B cell (primary cell): ENCODE measurements at regions not wholly inside any gene's neighbourhood (a gene's known extent, or its start where the extent isn't known, plus 50 kb on each side); places are given as distances from the start of the nearest gene placed in this dataset.

Source experiments
- ATAC-seq: fragments of 200-7000 bp; cut with Tn5 transposase; one replicate; pipeline ENCODE4 v1.10.0; 2021; ENCODE audit warnings: low read depth, mild to moderate bottlenecking, moderate number of reproducible peaks, moderate library complexity
- CTCF ChIA-PET: fragments of 350-600 bp; sonication (Branson Sonifier 250); formaldehyde crosslinking; loops from one replicate; lab custom pipeline; 2021; ENCODE audit warnings: antibody characterized with exemption, inconsistent platforms; lab: Charles Lee
- POLR2A ChIA-PET: fragments of 350-600 bp; sonication (Branson Sonifier 250); formaldehyde crosslinking; loops from one replicate; lab custom pipeline; 2021; ENCODE audit warnings: antibody characterized with exemption; lab: Charles Lee
- DNase-seq: peaks from one replicate; pipeline ENCODE4 v3.0.0; 2013
- H2AFZ ChIP-seq: 2 replicates; pipeline ENCODE4 v1.6.1; 2012; ENCODE audit warnings: mild to moderate bottlenecking, low read depth, low read length; ENCODE audit not compliant: insufficient read depth, poor library complexity, severe bottlenecking
- H3K27ac ChIP-seq, 2 donors: 1 replicate in 1 of 2; 2 replicates in 1 of 2; pipeline ENCODE4 v1.5.1; 2012 to 2013; ENCODE audit warnings: low read length in 2 of 2, mild to moderate bottlenecking in 2 of 2, moderate library complexity in 1 of 2
- H3K27me3 ChIP-seq, 4 experiments: fragments of 200-600 bp in 1 of 4; sonication (generic) in 1 of 4; replicated peaks in 1 of 4; 1 replicate in 2 of 4; 2 replicates in 2 of 4; pipeline versions ENCODE4 v1.6.1 to v1.7.0; 2013 to 2016; ENCODE audit warnings: low read length in 3 of 4, mild to moderate bottlenecking in 2 of 4, mixed read lengths in 1 of 4, moderate library complexity in 1 of 4; ENCODE audit not compliant: insufficient read depth in 4 of 4, control insufficient read depth in 3 of 4; ENCODE audit errors: control extremely low read depth in 1 of 4
- H3K36me3 ChIP-seq, 2 experiments: replicated peaks in 1 of 2; 1 replicate in 1 of 2; 2 replicates in 1 of 2; pipeline versions ENCODE4 v1.6.1 to v1.7.1; 2013; ENCODE audit warnings: low read length in 1 of 2; ENCODE audit not compliant: insufficient read depth in 2 of 2, control insufficient read depth in 1 of 2; ENCODE audit errors: control extremely low read depth in 1 of 2, extremely low read depth in 1 of 2
- H3K4me1 ChIP-seq, 2 donors: fragments of 200-600 bp in 1 of 2; sonication (generic) in 1 of 2; 1 replicate in 1 of 2; 2 replicates in 1 of 2; pipeline versions ENCODE4 v1.5.1 to v1.6.1; 2013 to 2017; ENCODE audit warnings: low read length in 2 of 2; ENCODE audit not compliant: control insufficient read depth in 2 of 2, insufficient read depth in 2 of 2
- H3K4me2 ChIP-seq: replicated peaks from 2 replicates; pipeline ENCODE3; 2012; ENCODE audit warnings: mild to moderate bottlenecking, low read depth, low read length; ENCODE audit not compliant: poor library complexity, severe bottlenecking
- H3K4me3 ChIP-seq, 5 experiments: fragments of 200-600 bp in 1 of 5; sonication (generic) in 1 of 5; 1 replicate in 3 of 5; 2 replicates in 2 of 5; pipeline versions ENCODE4 v1.5.1 to v1.7.0; 2011 to 2016; ENCODE audit warnings: low read length in 4 of 5, mild to moderate bottlenecking in 4 of 5, low read depth in 2 of 5, control low read depth in 1 of 5, moderate library complexity in 1 of 5; ENCODE audit not compliant: insufficient read depth in 1 of 5; ENCODE audit errors: control extremely low read depth in 1 of 5, extremely low read depth in 1 of 5
- H3K79me2 ChIP-seq: fragments of 200-600 bp; sonication (generic); one replicate; pipeline ENCODE4 v1.6.0; 2016; ENCODE audit warnings: low read length; ENCODE audit not compliant: control insufficient read depth, insufficient read depth
- H3K9ac ChIP-seq: fragments of 200-600 bp; sonication (generic); 2 replicates; pipeline ENCODE4 v1.6.1; 2017; ENCODE audit warnings: mild to moderate bottlenecking, low read length, moderate library complexity
- H3K9me3 ChIP-seq, 3 donors: one replicate each; pipeline versions ENCODE4 v1.6.1 to v1.7.1; 2013; ENCODE audit warnings: low read length in 2 of 3; ENCODE audit not compliant: control insufficient read depth in 2 of 3, insufficient read depth in 1 of 3; ENCODE audit errors: control extremely low read depth in 1 of 3
- H4K20me1 ChIP-seq: 2 replicates; pipeline ENCODE4 v1.6.0; 2012; ENCODE audit warnings: mild to moderate bottlenecking, low read length; ENCODE audit not compliant: insufficient read depth, control insufficient read depth, poor library complexity, severe bottlenecking
- H3K27ac Mint-ChIP-seq: one replicate; pipeline ENCODE4 v1.8.0; 2021; ENCODE audit warnings: mixed read lengths
- H3K27me3 Mint-ChIP-seq: one replicate; pipeline ENCODE4 v1.8.0; 2021; ENCODE audit warnings: mixed read lengths
- H3K4me1 Mint-ChIP-seq: one replicate; pipeline ENCODE4 v1.8.0; 2021; ENCODE audit warnings: mixed read lengths
- H3K4me3 Mint-ChIP-seq: one replicate; pipeline ENCODE4 v1.8.0; 2021; ENCODE audit warnings: mixed read lengths
- H3K9me3 Mint-ChIP-seq: one replicate; pipeline ENCODE4 v1.8.0; 2022; ENCODE audit warnings: mixed read lengths; ENCODE audit not compliant: insufficient read depth
- CTCF ChIP-seq: fragments of 200-600 bp; IDR thresholded peaks from one replicate; pipeline ENCODE4 v1.8.0; 2022; ENCODE audit warnings: antibody characterized with exemption, mild to moderate bottlenecking
- EZH2 ChIP-seq: IDR thresholded peaks from 2 replicates; pipeline ENCODE4 v1.6.1; 2012; ENCODE audit warnings: borderline replicate concordance, low read depth, mild to moderate bottlenecking, moderate library complexity, low read length; ENCODE audit not compliant: insufficient read depth, poor library complexity, severe bottlenecking
- WGBS: methylation state at CpG from one replicate; pipeline ENCODE4 v1.1.5; 2013; ENCODE audit warnings: missing lambda C conversion rate; ENCODE audit not compliant: insufficient coverage; 5-methylcytosine and 5-hydroxymethylcytosine counted together
- intact Hi-C: fragments of 100-400 bp; cut with micrococcal nuclease; formaldehyde crosslinking; loops from one replicate; pipeline ENCODE4 v1.10.0; 2022

- H3K4me1 ChIP-seq, result no peaks in the 10 kb centered on the region
- H4K20me1 ChIP-seq, result no peaks in the 10 kb centered on the region
- H3K36me3 ChIP-seq, result no peaks in the 10 kb centered on the region
- no peak overlapping the region for H3K4me3 ChIP-seq
- 96% methylated on average over 13 of the region's 13 CpGs for WGBS
- TF ChIP-seq EZH2 (no peak), CTCF (no peak)
- DNase-seq (no peak), ATAC-seq (no peak)
- peaks cover 0 to 10% (median 0%) of the 10 kb centered on the region in 3 donors for H3K9me3 ChIP-seq
- H3K27ac Mint-ChIP-seq, result no peak overlapping the region
- ChIA-PET POLR2A (no interaction called here), CTCF (no interaction called here)
- H3K27me3 Mint-ChIP-seq, result no peaks in the 10 kb centered on the region
- no peak overlapping the region for H3K9ac ChIP-seq
- no peak overlapping the region for H2AFZ ChIP-seq
- no peaks in the 10 kb centered on the region for H3K27me3 ChIP-seq
- H3K4me3 Mint-ChIP-seq, result no peak overlapping the region
- peaks cover 4% of the 10 kb centered on the region for H3K9me3 Mint-ChIP-seq
- no peak overlapping the region for H3K4me2 ChIP-seq
- H3K27ac ChIP-seq, result no peak overlapping the region
- H3K79me2 ChIP-seq, result no peaks in the 10 kb centered on the region
- no peaks in the 10 kb centered on the region for H3K4me1 Mint-ChIP-seq
- intact Hi-C loops, result no loop called here
Measured at GRCh38 chr4:189033801-189034347, 894.6 kb downstream of the TRIML1 start.

- no peaks in the 10 kb centered on the region for H3K4me1 Mint-ChIP-seq
- no peak overlapping the region for H3K4me3 Mint-ChIP-seq
- H3K9me3 Mint-ChIP-seq, result peaks cover 4% of the 10 kb centered on the region
- H3K4me2 ChIP-seq, result no peak overlapping the region
- H3K9me3 ChIP-seq, result peaks cover 0 to 12% (median 0%) of the 10 kb centered on the region in 3 donors
- no peak overlapping the region for H3K9ac ChIP-seq
- intact Hi-C loops, result no loop called here
- TF ChIP-seq EZH2 (no peak), CTCF (no peak)
- no peaks in the 10 kb centered on the region for H3K36me3 ChIP-seq
- H3K27ac ChIP-seq, result no peak overlapping the region
- H3K27me3 ChIP-seq, result no peaks in the 10 kb centered on the region
- H3K27ac Mint-ChIP-seq, result no peak overlapping the region
- DNase-seq (no peak), ATAC-seq (no peak)
- POLR2A ChIA-PET, result no interaction called here
- no peaks in the 10 kb centered on the region for H3K4me1 ChIP-seq
- H3K4me3 ChIP-seq, result no peak overlapping the region
- no peak overlapping the region for H2AFZ ChIP-seq
- H4K20me1 ChIP-seq, result no peaks in the 10 kb centered on the region
- H3K79me2 ChIP-seq, result no peaks in the 10 kb centered on the region
- no peaks in the 10 kb centered on the region for H3K27me3 Mint-ChIP-seq
- CTCF ChIA-PET, result no interaction called here
- 95% methylated on average over 13 of the region's 14 CpGs for WGBS
Measured at GRCh38 chr4:189035091-189035490, 895.9 kb downstream of the TRIML1 start.
